Testis (tissue), 2 donors: ENCODE measurements at regions not wholly inside any gene's neighbourhood (a gene's known extent, or its start where the extent isn't known, plus 50 kb on each side); places are given as distances from the start of the nearest gene placed in this dataset.

Experiments used
- DNase-seq: peaks from one replicate; pipeline ENCODE4 v3.0.0-alpha.2; 2019
- H3K27ac ChIP-seq, 2 donors: fragments of 200-600 bp; sonication (generic); one replicate each; pipeline ENCODE4 v1.5.1; 2019
- H3K27me3 ChIP-seq: fragments of 200-600 bp; sonication (generic); one replicate; pipeline ENCODE4 v1.5.1; 2019
- H3K36me3 ChIP-seq: fragments of 200-600 bp; sonication (generic); one replicate; pipeline ENCODE4 v1.5.1; 2017; ENCODE audit warnings: low read depth; ENCODE audit errors: missing control alignments
- H3K4me1 ChIP-seq: fragments of 200-600 bp; sonication (generic); one replicate; pipeline ENCODE4 v1.5.1; 2019
- H3K4me3 ChIP-seq, 2 donors: fragments of 200-600 bp; sonication (generic); one replicate each; pipeline ENCODE4 v1.5.1; 2017 to 2019
- H3K9me3 ChIP-seq: fragments of 200-600 bp; sonication (generic); one replicate; pipeline ENCODE4 v1.5.1; 2017
- CTCF ChIP-seq, 3 experiments: fragments of 450-650 bp in 2 of 3; fragments of 200-600 bp in 1 of 3; sonication (generic) in 1 of 3; IDR thresholded peaks; one replicate each; pipeline ENCODE4 v1.5.1; 2016 to 2019; ENCODE audit warnings: antibody characterized with exemption in 3 of 3, mild to moderate bottlenecking in 2 of 3, moderate library complexity in 1 of 3
- POLR2A ChIP-seq: fragments of 450-650 bp; IDR thresholded peaks from one replicate; pipeline ENCODE4 v1.6.1; 2017; ENCODE audit warnings: antibody characterized with exemption, mild to moderate bottlenecking, moderate library complexity
- WGBS, 2 donors: methylation state at CpG; one replicate each; pipeline ENCODE4 v1.1.5; 2018; 5-methylcytosine and 5-hydroxymethylcytosine counted together
- intact Hi-C: fragments of 100-400 bp; cut with DNase I; formaldehyde crosslinking; loops from one replicate; pipeline ENCODE4 v1.15.1; 2023; ENCODE audit warnings: low total_unique reads

GRCh38 chr6:92473056-92473455, 946.3 kb downstream of the EPHA7 start:
- H3K4me1 ChIP-seq, result no peaks in the 10 kb centered on the region
- no peak overlapping the region for H3K4me3 ChIP-seq
- H3K9me3 ChIP-seq, result no peaks in the 10 kb centered on the region
- H3K27me3 ChIP-seq, result no peaks in the 10 kb centered on the region
- no peak overlapping the region for H3K27ac ChIP-seq
- intact Hi-C loops, result no loop called here
- H3K36me3 ChIP-seq, result no peaks in the 10 kb centered on the region
- no peak for DNase-seq
- TF ChIP-seq CTCF (IDR thresholded peaks at IDR 0.05), result no peak
- TF ChIP-seq POLR2A, result no peak

- H3K4me3 ChIP-seq, result no peak overlapping the region
- no peaks in the 10 kb centered on the region for H3K27me3 ChIP-seq
- no peak for DNase-seq
- no peak overlapping the region for H3K27ac ChIP-seq
- no peaks in the 10 kb centered on the region for H3K4me1 ChIP-seq
- intact Hi-C loops, result no loop called here
- H3K9me3 ChIP-seq, result no peaks in the 10 kb centered on the region
- 83% methylated on average over 4 of the region's 4 CpGs for WGBS, 2 donors
- TF ChIP-seq CTCF (IDR thresholded peaks at IDR 0.05) (no peak), POLR2A (no peak)
- no peaks in the 10 kb centered on the region for H3K36me3 ChIP-seq
These were observed 950.1 kb downstream of the EPHA7 start for GRCh38 chr6:92469186-92469828.

- H3K27ac ChIP-seq, result no peak overlapping the region
- no peaks in the 10 kb centered on the region for H3K36me3 ChIP-seq
- no peaks in the 10 kb centered on the region for H3K9me3 ChIP-seq
- H3K4me1 ChIP-seq, result no peaks in the 10 kb centered on the region
- TF ChIP-seq CTCF (IDR thresholded peaks at IDR 0.05), result no peak
- no peak for TF ChIP-seq POLR2A
- intact Hi-C loops, result no loop called here
- DNase-seq, result no peak
- no peak overlapping the region for H3K4me3 ChIP-seq
- no peaks in the 10 kb centered on the region for H3K27me3 ChIP-seq
These were observed 951.3 kb downstream of the EPHA7 start for GRCh38 chr6:92468066-92468465.

GRCh38 chr6:92460133-92460532, 959.2 kb downstream of the EPHA7 start:
- DNase-seq, result no peak
- Histone ChIP-seq H3K36me3 (no peaks in the 10 kb centered on the region), H3K9me3 (no peaks in the 10 kb centered on the region), H3K4me1 (no peaks in the 10 kb centered on the region), H3K27ac (no peak overlapping the region), H3K27me3 (no peaks in the 10 kb centered on the region), H3K4me3 (no peak overlapping the region)
- 79 to 82% methylated on average over 2 of the region's 2 CpGs for WGBS, 2 donors
- intact Hi-C loops, result no loop called here
- TF ChIP-seq POLR2A, result no peak
- no peak for TF ChIP-seq CTCF (IDR thresholded peaks at IDR 0.05)

- no peak for DNase-seq
- Histone ChIP-seq H3K4me3 (no peak overlapping the region), H3K4me1 (no peaks in the 10 kb centered on the region), H3K36me3 (no peaks in the 10 kb centered on the region), H3K27me3 (no peaks in the 10 kb centered on the region), H3K9me3 (no peaks in the 10 kb centered on the region), H3K27ac (no peak overlapping the region)
- TF ChIP-seq POLR2A, result no peak
- TF ChIP-seq CTCF (IDR thresholded peaks at IDR 0.05), result no peak
- WGBS, 2 donors, result 0 to 40% methylated on average over 1 of the region's 1 CpG
- intact Hi-C loops, result no loop called here
These were observed 959.8 kb downstream of the EPHA7 start for GRCh38 chr6:92459606-92460005.
